ENCODE measurements at regions not wholly inside any gene's neighbourhood (a gene's known extent, or its start where the extent isn't known, plus 50 kb on each side); places are given as distances from the start of the nearest gene placed in this dataset.
"Not testable (repeated sequence)": the region's sequence is repeated elsewhere in the genome, so short reads cannot be mapped to it uniquely, and the experiment has no call there.

DNA sequence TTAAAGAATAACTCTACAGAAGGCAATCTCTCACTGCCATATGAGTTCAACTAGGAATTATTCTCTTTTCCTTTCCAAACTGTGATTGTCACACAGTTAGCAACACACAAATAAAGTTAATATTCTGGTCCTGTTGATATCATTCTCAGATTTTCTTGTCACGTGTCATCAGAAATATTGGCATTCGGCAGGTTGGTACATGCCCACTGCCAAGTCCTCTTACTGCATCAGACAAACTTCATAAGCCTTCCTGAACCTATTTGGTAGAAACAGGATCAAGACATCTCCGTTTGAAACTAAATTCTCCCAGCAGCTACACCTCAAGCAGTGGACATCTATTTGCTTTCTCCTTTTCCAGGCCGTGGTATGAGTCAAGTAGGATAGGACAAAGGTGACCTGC, 177.9 kb upstream of the SOX2 start:
- DNase-seq (ENCODE audit: low spot score): no peak

GRCh38 chr3:181530584-181530983, 181.1 kb upstream of the SOX2 start:
- DNase-seq (ENCODE audit: low spot score): no peak

GRCh38 chr3:181521831-181522230, 189.9 kb upstream of the SOX2 start:
- DNase-seq (ENCODE audit: low spot score): no peak

- peak; percentile 99 for DNase-seq (ENCODE audit: low spot score)
These were observed 193.5 kb upstream of the SOX2 start for GRCh38 chr3:181518222-181518621.

- DNase-seq (ENCODE audit: low spot score): no peak
These were observed 198.9 kb upstream of the SOX2 start for GRCh38 chr3:181512787-181513186.

- DNase-seq (ENCODE audit: low spot score): no peak
These were observed 201.2 kb upstream of the SOX2 start for GRCh38 chr3:181510500-181510899.

GRCh38 chr3:181497358-181497757, 214.4 kb upstream of the SOX2 start:
- DNase-seq (ENCODE audit: low spot score): no peak

DNA sequence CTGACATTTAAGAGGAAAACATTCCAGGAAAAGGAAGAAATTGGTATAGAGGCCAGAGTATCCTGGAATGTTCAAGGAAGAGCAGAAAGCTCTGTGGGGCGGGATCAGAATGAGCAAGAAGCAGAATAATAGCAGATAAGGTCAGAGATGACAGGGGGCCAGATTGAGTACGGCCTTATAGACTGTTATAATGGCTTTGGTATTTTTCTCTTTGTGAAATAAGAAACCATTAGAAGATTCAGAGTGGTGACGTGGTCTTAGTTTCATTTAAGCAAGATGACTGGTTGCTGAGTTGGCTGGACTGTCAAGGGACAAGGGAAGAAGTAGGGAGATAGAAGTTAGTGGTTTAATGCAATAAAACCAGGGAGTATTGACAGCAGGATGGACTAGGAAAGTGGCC, 218.3 kb upstream of the SOX2 start:
- DNase-seq (ENCODE audit: low spot score): no peak

GRCh38 chr3:181488536-181488935, 223.2 kb upstream of the SOX2 start:
- no peak for DNase-seq (ENCODE audit: low spot score)

DNA sequence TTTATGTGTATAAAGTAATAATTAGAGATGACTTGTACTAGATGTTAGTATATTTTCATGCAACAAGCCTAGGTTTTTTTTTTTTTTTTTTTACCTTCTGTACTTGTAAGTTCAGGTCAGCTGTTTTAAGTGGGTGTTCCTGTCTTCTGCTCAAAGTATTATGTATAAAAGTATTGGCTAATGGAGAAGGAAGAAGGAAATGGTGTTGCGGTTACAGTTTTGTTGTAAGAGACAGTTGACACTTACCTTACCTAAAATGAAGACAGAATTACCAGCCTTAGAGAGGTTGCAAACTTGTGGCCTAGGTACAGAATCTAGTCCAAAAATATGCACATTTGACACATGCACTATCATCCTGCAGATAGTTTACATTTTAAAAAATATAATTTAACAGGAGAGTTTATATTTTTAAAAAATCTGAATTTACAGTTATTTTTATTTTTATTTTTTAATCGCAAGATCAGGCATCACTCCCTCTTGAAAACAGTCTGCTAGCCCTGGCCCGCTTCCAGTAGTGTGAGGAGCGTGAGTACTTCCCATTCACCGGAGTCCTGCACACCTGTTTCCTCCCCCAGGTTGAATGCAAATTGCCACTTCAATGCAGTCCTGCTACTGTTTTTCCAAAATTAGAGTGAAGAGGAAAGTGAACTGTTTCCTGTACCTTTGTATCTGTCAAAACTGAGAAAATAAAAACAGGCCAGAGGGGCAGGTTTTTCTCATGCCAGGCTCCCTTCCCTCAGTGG, 224.3 kb upstream of the SOX2 start:
- no peak for DNase-seq (ENCODE audit: low spot score)

- no peak for DNase-seq (ENCODE audit: low spot score)
These were observed 225.4 kb upstream of the SOX2 start for GRCh38 chr3:181486141-181486885.

- no peak for DNase-seq (ENCODE audit: low spot score)
These were observed 227.7 kb upstream of the SOX2 start for GRCh38 chr3:181484026-181484425.

DNA sequence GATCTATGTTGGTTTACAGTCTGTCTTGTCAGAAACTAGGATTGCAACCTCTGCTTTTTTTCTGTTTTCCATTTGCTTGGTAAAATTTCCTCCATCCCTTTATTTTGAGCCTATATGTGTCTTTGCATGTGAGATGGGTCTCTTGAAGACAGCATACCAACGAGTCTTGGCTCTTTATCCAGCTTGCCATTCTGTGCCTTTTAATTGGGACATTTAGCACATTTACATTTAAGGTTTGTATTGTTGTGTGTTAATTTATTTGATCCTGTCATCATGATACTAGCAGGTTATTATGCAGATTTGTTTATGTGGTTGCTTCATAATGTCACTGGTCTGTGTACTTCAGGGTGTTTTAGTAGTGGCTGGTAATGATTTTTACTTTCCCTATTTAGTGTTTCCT, 236.6 kb upstream of the SOX2 start:
- not testable (repeated sequence) for DNase-seq (ENCODE audit: low spot score)

DNA sequence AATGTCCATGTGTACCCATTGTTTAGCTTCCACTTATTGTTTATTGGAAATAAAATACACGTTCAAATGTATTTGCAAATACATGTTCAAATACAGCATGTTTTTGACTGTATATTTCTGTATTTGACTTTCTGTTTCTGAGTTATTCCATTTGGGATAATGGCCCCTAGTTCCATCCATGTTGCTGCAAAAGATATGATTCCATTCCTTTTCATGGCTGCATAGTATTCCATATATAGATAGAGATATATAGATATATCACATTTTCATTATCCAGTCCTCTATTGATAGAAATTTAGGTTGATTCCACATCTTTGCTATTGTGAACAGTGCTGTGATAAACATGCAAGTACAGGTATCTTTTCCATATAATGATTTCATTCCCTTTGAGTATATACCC, 241.4 kb upstream of the SOX2 start:
- no peak for DNase-seq (ENCODE audit: low spot score)

DNA sequence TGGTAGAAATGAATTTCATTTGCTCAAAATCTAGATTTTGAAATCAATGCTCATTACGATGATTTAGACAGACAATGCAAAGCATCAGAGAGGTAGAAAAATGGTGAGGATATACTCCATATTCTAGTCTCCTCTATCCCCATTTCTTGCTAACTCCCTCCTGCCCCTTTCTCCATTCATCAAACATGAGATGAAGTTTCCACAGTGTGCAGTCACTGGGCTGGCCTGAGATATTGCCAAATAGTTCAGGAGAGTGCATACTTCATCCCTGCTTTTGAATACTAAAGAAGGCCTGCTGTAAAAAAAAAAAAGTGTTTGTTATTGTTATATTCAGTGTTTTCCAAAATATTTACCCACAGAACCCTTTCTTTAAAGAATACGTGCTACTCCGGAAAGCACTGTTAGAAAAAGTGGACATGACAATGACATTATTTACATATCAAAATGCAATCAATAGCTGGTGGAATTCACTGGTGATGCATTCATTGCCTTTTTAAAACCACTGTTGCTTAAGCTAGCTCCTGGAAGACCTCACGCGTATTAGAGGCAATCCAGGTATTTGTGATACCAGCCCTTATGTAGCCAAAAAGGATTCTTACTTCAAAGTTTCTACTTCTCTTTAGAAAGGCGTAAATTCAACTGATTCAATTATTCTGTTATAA, 247.6 kb upstream of the SOX2 start:
- no peak for DNase-seq (ENCODE audit: low spot score)

DNA sequence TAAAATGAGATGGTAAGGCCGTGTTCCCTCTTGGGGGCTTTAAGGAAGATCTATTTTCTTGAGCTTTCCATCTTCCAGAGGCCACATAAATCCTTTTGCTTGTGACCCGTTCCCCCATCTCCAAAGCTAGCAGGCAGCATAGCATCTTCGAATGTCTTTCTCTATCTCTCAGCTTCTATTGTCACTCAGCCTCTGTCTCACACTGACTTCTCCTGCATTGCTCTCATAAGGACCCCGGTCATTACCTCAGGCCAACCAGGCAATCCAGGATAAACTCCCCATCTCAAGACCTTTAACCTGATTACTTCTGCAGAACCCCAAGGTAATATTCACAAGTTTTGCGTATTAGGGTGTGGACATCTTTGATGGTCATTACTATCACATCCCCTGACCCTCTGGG, 250.3 kb upstream of the SOX2 start:
- no peak for DNase-seq (ENCODE audit: low spot score)

- no peak for DNase-seq (ENCODE audit: low spot score)
These were observed 252.2 kb upstream of the SOX2 start for GRCh38 chr3:181459516-181459915.

DNA sequence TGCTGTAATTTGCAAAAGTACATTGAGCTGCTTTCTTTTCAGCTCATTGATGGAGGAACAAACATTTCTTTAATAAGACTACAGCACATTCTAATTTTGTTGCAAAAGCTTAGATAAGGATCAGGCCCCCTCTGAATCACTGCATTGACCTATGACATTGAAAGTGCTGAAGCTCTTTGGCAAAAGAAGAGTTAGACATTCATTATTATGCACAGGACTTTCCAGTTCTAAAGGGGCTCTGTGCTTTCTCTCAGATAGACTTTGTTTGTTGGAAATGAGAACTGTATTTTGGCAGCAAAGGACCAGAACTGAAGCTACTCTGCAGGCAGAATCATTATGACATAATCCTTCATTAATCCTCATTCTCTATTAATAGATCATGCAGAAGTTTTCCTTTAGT, 252.9 kb upstream of the SOX2 start:
- DNase-seq (ENCODE audit: low spot score): no peak

DNA sequence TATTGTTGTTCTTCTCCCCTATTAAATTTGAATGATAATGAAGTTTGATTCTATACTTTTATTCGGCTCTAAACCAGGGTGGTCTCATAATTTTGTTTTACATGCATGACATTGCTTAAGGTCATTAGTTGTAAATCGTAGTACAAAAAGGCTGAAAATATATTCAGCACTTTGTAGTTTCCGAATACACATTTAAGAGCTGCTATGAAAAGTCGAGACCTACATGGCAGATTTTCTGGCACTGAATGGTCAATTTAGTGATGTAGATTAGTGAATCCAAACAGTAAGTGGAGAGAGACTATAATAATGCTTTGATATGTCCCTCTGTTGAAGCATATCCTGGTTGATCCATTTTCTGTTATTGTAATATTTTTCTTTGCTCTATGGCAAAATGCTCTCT, 254.0 kb upstream of the SOX2 start:
- no peak for DNase-seq (ENCODE audit: low spot score)

- DNase-seq (ENCODE audit: low spot score): no peak
These were observed 254.5 kb upstream of the SOX2 start for GRCh38 chr3:181457190-181457589.

GRCh38 chr3:181455276-181455675, 256.4 kb upstream of the SOX2 start:
- DNase-seq (ENCODE audit: low spot score): no peak

DNA sequence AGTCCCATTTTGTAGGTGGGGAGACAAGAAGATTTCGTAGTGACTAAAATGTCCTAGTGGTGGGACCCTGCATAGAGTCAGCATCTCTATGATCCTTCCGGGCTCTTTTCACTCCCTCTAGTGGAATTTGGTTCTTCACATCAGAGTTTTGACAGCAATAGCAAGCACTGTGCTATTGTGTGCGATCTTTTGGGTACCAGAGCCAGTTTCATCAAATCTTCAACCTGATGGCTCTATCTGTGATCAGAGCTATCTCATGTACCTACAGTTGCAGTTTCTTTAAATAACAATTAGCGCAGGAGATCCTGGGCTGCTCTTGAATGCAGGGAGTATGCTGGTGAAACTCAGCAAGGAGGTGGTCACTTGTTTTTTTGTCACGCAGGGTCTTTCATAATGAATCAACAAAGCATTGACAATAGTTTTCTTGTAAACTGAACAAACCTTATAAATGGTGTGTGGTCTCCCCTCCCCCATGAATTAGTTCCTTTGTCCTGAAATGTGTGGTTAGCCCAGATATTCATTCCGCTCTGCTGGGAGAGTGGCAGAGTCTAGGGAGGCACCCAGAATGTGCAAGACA, 257.2 kb upstream of the SOX2 start:
- no peak for DNase-seq (ENCODE audit: low spot score)
